ENCODE measurements at regions not wholly inside any gene's neighbourhood (a gene's known extent, or its start where the extent isn't known, plus 50 kb on each side); places are given as distances from the start of the nearest gene placed in this dataset.

GRCh38 chr12:123077298-123078119 is 73.4 kb downstream of the PITPNM2 start:
- no peak for ATAC-seq

- ATAC-seq = peak; percentile 87 to 90
These were observed 74.1 kb downstream of the PITPNM2 start for GRCh38 chr12:123076604-123077297.

DNA sequence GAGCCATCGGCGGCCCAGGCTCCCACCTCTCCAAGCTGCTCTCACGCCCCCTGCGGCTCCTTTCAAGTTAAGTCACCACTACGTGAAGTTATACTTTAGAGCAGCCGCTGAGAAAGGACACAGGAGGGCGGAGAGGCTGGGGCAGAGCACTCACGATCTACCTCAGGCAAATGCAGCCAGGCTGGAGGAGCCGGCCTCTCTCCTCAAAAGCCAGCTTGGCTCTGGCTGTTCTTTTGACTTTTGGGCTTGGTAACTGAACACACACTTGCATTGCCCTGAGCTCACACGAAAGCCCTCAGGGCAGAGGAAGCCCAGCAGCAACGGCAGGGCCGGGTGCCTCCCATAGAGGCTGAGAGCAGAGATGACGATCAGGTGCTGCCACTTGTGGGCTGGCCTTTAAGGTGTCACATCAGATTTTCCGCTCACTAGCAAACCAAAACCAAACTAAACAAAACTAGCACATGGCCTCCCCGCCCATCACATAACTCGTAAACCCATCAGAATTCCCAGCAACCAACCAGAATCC is 75.2 kb downstream of the PITPNM2 start:
- peak; percentile 86 for ATAC-seq

GRCh38 chr12:123075087-123075645 is 75.7 kb downstream of the PITPNM2 start:
- ATAC-seq = no peak

- no peak for ATAC-seq
These were observed 76.7 kb downstream of the PITPNM2 start for GRCh38 chr12:123073962-123074801.

GRCh38 chr12:123073292-123073691 is 77.6 kb downstream of the PITPNM2 start:
- no peak for ATAC-seq

GRCh38 chr12:123071857-123072256 is 79.0 kb downstream of the PITPNM2 start:
- ATAC-seq = no peak

DNA sequence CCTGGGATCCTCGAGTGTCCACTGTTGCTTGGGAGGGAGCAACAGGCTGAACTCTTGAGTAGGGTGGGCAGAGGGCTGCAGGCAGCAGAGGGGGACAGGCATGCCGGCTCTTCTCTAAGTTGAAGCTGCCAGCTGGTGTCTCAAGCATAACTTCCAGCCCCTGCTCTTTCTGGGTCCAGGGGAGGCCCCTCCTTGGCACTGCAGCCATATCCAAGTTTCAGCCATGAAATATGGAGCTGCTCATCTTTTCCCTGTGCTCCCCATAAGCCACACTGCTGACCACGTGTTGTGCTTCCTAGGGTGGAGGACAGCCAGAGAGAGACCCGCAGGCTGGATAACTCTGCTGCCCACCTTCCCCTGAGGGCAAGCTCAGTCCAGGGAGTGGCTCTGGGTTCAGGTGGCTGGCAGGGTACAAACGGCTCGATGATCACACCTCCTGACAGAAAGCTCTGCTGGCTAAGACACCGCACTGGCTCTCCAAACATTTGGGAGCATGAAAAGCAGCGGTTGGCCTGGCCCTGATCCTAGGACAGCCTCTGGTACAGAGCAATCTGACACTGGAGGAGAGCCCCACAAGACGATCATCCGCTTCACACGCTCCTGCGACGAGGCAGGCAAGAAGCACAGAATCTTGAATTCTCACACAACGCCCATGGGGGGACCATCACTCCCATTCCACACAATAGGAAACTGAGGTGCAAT is 79.6 kb downstream of the PITPNM2 start:
- ATAC-seq = no peak

DNA sequence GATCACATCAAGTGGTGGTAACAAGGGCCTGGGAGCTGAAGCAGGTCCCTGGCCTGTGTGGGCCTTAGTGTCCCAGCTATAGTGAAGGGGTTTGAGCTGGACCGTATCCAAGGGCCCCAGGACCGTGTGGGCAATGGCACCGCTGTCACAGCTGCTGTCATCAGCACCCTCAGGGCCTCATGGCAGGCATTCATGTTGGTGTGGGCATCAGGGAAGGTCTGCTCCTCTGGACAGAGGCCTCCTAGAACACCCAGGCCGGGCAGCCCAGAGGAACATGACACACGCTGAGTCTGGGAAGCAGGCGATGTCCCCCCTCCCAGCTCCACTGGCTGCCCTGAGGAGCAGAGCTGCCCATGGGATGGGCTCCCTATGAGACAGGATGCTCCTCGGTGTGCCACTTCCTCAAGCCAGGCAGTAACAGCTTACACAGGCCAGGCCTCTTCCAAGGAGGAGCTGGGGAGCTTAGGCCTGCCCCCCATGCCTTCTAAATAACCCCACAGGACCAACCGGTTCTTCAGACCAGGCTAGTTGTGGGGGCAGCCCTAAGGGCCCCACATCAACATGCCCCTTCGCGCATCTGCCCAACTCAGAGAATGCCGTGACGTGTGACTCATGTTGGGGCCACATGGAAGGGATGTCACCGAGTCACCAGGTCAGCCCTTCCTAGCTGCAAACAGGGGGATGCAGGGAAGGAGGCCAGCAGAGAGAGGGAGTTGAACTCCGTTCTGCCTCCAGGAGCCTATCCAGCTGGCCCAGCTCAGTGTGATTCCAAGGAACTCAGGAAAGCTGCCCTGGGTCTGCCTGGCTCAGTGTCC is 80.4 kb downstream of the PITPNM2 start:
- ATAC-seq = no peak

DNA sequence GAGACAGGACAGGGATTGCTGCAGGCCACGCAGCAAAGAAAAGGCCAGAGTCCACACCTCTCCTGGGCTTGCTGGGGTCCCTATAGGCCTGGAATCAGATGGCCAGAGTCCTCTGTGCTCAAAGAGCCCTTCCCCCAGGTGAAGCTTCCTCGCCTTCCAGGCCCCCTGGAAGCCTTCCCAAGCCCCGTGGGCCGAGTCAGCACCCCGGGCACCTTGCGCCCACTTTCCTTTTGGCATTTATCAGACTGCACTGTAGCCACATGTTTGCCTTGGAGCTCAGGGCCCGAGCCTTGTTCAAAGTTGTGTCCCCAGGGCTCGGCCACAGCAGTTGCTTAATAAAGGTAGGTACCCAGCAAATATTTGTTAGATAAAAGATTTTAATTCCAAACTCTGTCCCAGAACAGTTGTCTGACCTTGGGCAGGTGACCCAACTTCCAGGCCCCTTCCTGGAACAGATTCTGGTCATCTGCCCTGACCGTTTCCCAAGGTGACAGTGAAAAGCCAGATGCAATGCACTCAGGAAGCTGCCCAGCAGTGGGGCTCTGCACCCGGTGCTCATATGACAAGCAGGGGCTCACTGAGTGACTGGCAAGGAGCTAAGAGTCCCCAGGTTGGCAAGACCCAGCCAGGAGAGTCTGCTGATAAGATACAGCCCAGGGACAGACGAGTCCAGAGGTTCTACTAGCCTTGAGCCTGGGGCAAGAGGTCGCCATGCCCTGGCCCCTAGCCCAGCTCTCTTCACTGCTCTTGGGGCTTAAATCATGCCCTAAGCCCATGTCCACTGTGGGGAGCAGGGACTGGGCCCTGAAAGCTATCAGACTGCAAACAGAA is 81.2 kb downstream of the PITPNM2 start:
- no peak for ATAC-seq

GRCh38 chr12:123067654-123068053 is 83.2 kb downstream of the PITPNM2 start:
- no peak for ATAC-seq

DNA sequence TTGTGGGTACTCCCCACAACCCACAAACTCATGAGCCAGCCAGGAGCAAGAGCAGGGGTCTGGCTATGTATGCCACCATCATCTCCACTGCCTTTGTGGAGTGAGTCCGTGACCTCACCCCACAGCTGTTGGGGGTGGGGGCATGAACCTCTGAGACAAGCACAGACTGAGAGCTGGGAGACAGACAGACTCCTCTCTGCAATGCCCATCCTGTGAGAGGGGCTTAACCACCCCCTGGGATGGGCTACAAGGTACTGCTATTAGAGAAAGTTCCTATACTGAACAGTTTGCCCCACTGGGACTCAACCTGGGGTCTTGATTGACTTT is 84.5 kb downstream of the PITPNM2 start:
- ATAC-seq = no peak

GRCh38 chr12:123065676-123066383 is 85.1 kb downstream of the PITPNM2 start:
- no peak for ATAC-seq

DNA sequence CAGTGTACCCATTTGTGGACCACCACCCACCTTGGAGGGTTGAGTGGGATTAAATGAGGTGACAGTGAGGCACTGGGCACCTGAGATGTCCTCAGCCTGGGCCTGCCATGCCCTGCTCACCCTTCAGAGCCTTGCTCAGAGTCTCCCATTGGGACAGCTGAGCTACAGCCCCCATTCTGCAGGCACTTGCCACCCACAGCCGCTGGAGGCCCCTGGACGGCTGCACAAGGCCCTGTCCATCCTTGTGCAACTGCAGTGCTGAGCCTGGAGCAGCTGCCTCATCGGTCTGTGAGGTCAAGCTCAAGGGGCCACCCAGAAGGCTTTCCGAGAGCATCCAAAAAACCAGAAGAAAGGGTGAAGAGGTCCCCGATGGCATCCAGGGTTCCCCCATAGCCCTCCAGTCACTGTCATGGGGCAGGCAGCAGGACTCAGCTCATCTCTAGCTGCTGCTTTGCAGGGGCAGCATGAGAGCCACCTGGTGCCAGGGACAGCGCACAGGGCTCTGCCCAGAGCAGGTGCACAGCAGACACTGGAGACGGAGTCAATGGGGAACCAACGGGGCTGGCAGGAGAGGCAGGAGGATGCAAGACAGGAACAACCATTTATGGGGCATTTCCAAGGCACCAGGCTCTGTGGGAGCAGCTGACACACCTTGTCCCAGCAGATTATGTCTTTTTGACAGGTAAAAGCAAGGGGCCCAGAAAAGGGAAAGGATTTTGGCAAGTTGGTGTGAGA is 84.6 kb downstream of the ARL6IP4 start:
- ATAC-seq = no peak

DNA sequence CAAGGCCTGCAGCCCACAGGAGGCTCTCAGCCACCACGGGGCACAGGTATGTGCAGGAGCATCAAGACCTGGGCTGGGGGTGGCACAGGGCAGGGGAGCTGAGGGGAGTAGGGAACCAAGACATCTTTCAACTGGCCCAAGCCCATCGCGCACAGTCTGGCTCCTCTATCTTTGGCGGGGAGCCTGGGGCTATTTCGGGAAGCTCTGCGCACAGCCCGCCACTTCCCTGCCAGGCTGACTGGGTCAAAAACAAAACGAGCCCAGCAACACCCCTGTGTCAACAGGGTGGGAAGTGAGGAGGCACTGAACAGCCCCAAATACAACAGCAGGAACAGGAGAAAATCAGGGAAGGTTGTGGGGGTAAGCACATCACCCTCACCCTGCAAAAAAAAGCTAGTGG is 83.9 kb downstream of the ARL6IP4 start:
- no peak for ATAC-seq

GRCh38 chr12:123063535-123063934 is 83.1 kb downstream of the ARL6IP4 start:
- no peak for ATAC-seq

DNA sequence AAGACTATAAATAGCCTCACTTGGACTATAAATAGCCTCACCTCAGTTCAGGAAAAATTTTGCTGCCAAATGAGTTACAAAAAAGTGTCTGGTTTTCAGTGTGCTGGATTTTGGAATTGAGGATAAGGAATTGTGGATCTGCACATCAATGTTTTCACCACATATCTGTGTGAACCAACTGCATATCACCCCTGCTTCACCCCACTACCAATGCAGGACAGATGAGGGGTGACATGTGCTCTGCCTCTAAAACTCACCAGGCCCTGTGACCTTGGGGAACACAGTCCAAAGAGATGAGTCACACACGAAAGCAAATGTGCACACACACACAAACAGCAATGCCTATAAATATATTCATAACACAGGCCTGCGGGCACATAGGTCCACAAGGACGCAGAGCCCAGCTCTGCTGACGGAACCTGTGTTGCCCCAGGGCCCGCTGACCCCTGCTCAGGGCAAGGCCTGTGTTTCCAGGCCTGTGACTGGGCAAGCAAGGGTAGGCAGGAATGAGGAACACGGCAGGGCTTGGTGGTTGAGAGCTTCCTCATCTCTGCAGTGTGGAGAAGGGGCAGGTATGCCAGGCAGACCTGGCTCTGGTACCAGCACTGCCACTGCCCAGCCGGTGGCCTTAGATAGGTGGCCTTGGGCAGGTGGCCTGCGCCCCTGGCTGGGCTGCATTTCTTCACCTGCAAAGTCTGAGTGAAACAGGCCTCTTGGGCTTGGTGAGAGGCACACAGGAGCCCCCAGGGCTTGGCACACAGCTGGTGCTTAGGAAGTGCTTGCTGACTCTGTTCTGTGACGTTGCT is 82.4 kb downstream of the ARL6IP4 start:
- peak; percentile 30 to 47 for ATAC-seq

All from activated CD4-positive, CD25-positive, alpha-beta regulatory T cell treated with anti-CD3 and anti-CD28 coated beads, Interleukin-2, amount 50 U/mL, for 24 hours (primary cell).